A549 (cell line): ENCODE measurements at regions not wholly inside any gene's neighbourhood (a gene's known extent, or its start where the extent isn't known, plus 50 kb on each side); places are given as distances from the start of the nearest gene placed in this dataset.

Experiments used
- EP300 ChIP-seq, 2 experiments: fragments of >200 bp; sonication (Bioruptor Twin); formaldehyde crosslinking; IDR thresholded peaks; 2 replicates in 1 of 2; 3 replicates in 1 of 2; pipeline ENCODE4 v1.6.1; 2016 to 2017
- JUN ChIP-seq, 2 experiments: fragments of >200 bp; sonication (Bioruptor Twin); formaldehyde crosslinking; IDR thresholded peaks; 2 replicates in 1 of 2; 3 replicates in 1 of 2; pipeline ENCODE4 v1.6.1; 2016 to 2017

DNA sequence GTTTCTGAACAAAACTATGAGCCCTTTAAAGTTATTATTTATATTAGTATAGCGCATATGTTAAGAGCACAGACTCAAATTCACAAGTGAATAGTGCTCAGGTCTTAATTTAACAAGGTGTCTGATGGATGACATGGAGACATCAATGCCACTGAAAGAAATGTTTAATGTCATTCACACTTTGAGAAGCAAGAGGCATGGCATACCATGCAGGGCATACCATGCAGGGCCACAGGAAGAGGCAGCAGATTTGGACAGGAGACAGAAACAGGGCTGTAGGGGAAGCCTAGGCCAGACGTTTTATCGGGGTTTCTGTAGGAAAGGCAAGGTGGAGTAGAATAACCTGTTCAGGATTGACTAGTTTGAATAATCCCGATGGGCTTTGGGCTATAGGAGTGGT, 150.2 kb upstream of the KCNH8 start:
- no peak for TF ChIP-seq EP300 (IDR thresholded peaks at IDR 0.05)
- TF ChIP-seq JUN (IDR thresholded peaks at IDR 0.05) = no peak
